ENCODE measurements at regions not wholly inside any gene's neighbourhood (a gene's known extent, or its start where the extent isn't known, plus 50 kb on each side); places are given as distances from the start of the nearest gene placed in this dataset.

GRCh38 chr1:209511169-209511568 lies 72.3 kb upstream of the CAMK1G start:
- H3K27ac ChIP-seq, result no peak overlapping the region
- no peaks in the 10 kb centered on the region for H3K36me3 ChIP-seq
- TF ChIP-seq EP300 (IDR thresholded peaks at IDR 0.05) (no peak), CTCF (IDR thresholded peaks at IDR 0.05) (no peak), POLR2AphosphoS5 (IDR thresholded peaks at IDR 0.05) (no peak), POLR2A (IDR thresholded peaks at IDR 0.05) (no peak)
- 37% methylated on average over 3 of the region's 3 CpGs for WGBS
- no peak overlapping the region for H3K4me3 ChIP-seq
- no peaks in the 10 kb centered on the region for H3K4me1 ChIP-seq
- no peak for DNase-seq (ENCODE audit: low spot score in 2 of 2)
- no peaks in the 10 kb centered on the region for H3K9me3 ChIP-seq
- peaks cover 4% of the 10 kb centered on the region for H3K27me3 ChIP-seq

- DNase-seq (ENCODE audit: low spot score in 2 of 2), result no peak
- no peak for TF ChIP-seq CTCF (IDR thresholded peaks at IDR 0.05)
- no peak for TF ChIP-seq POLR2A (IDR thresholded peaks at IDR 0.05)
- no peak for TF ChIP-seq EP300 (IDR thresholded peaks at IDR 0.05)
- no peak for TF ChIP-seq POLR2AphosphoS5 (IDR thresholded peaks at IDR 0.05)
- WGBS, result 65% methylated on average over 6 of the region's 6 CpGs
- H3K36me3 ChIP-seq, result no peaks in the 10 kb centered on the region
- H3K9me3 ChIP-seq, result no peaks in the 10 kb centered on the region
- no peaks in the 10 kb centered on the region for H3K4me1 ChIP-seq
- no peak overlapping the region for H3K4me3 ChIP-seq
- no peak overlapping the region for H3K27ac ChIP-seq
- H3K27me3 ChIP-seq, result peaks cover 4% of the 10 kb centered on the region
These were observed 70.7 kb upstream of the CAMK1G start for GRCh38 chr1:209512821-209513220.

GRCh38 chr1:209513226-209513625 lies 70.3 kb upstream of the CAMK1G start:
- no peaks in the 10 kb centered on the region for H3K36me3 ChIP-seq
- no peak for DNase-seq (ENCODE audit: low spot score in 2 of 2)
- TF ChIP-seq POLR2AphosphoS5 (IDR thresholded peaks at IDR 0.05) (no peak), POLR2A (IDR thresholded peaks at IDR 0.05) (no peak), CTCF (IDR thresholded peaks at IDR 0.05) (peak in 1 of 2 donors; percentile 48)
- peaks cover 4% of the 10 kb centered on the region for H3K27me3 ChIP-seq
- no peak overlapping the region for H3K4me3 ChIP-seq
- no peaks in the 10 kb centered on the region for H3K4me1 ChIP-seq
- H3K27ac ChIP-seq, result no peak overlapping the region
- 74% methylated on average over 5 of the region's 5 CpGs for WGBS
- H3K9me3 ChIP-seq, result no peaks in the 10 kb centered on the region

GRCh38 chr1:209516771-209517680 lies 66.5 kb upstream of the CAMK1G start:
- Histone ChIP-seq H3K27me3 (peaks cover 4% of the 10 kb centered on the region), H3K4me1 (no peaks in the 10 kb centered on the region), H3K27ac (no peak overlapping the region), H3K9me3 (no peaks in the 10 kb centered on the region), H3K4me3 (no peak overlapping the region), H3K36me3 (no peaks in the 10 kb centered on the region)
- no peak for DNase-seq (ENCODE audit: low spot score in 2 of 2)
- WGBS, result 64% methylated on average over 10 of the region's 10 CpGs
- TF ChIP-seq CTCF (IDR thresholded peaks at IDR 0.05) (no peak), POLR2AphosphoS5 (IDR thresholded peaks at IDR 0.05) (no peak), POLR2A (IDR thresholded peaks at IDR 0.05) (no peak), EP300 (IDR thresholded peaks at IDR 0.05) (no peak)

GRCh38 chr1:209517681-209518050 lies 65.8 kb upstream of the CAMK1G start:
- H3K27ac ChIP-seq, result no peak overlapping the region
- TF ChIP-seq POLR2A (IDR thresholded peaks at IDR 0.05), result no peak
- no peak for TF ChIP-seq POLR2AphosphoS5 (IDR thresholded peaks at IDR 0.05)
- H3K4me3 ChIP-seq, result no peak overlapping the region
- H3K9me3 ChIP-seq, result no peaks in the 10 kb centered on the region
- no peaks in the 10 kb centered on the region for H3K36me3 ChIP-seq
- H3K4me1 ChIP-seq, result no peaks in the 10 kb centered on the region
- peaks cover 4% of the 10 kb centered on the region for H3K27me3 ChIP-seq
- no peak for DNase-seq (ENCODE audit: low spot score in 2 of 2)
- WGBS, result 65% methylated on average over 2 of the region's 2 CpGs
